H1 (cell line): ENCODE measurements at regions not wholly inside any gene's neighbourhood (a gene's known extent, or its start where the extent isn't known, plus 50 kb on each side); places are given as distances from the start of the nearest gene placed in this dataset.

Source experiments
- CTCF ChIA-PET: fragments of 300-600 bp; sonication (Branson Sonifier 250); formaldehyde crosslinking; loops from one replicate; lab custom pipeline; 2021; ENCODE audit not compliant: partially characterized antibody; lab: Charles Lee
- POLR2A ChIA-PET: fragments of 300-600 bp; sonication (Branson Sonifier 250); formaldehyde crosslinking; loops from one replicate; lab custom pipeline; 2021; ENCODE audit warnings: inconsistent platforms; ENCODE audit not compliant: partially characterized antibody; lab: Charles Lee
- DNase-seq, 2 experiments: peaks; one replicate each; pipeline versions ENCODE4 v3.0.0 to v3.0.0-alpha.2; 2010 to 2022; ENCODE audit warnings: low spot score in 2 of 2, low read depth in 1 of 2, mixed read lengths in 1 of 2
- FAIRE-seq: peaks from 2 replicates; lab custom pipeline; 2011; peaks lifted over from hg19 to GRCh38; lab: Jason Lieb, UNC
- H2AFZ ChIP-seq: 2 replicates; pipeline ENCODE4 v1.8.1; 2012; ENCODE audit warnings: low read length, inconsistent platforms
- H2AK5ac ChIP-seq: 2 replicates; pipeline ENCODE4 v1.6.1; 2013; ENCODE audit warnings: low read depth, low read length
- H2BK120ac ChIP-seq: replicated peaks from 2 replicates; pipeline ENCODE3; 2013; ENCODE audit warnings: low read depth, low read length, inconsistent platforms
- H2BK12ac ChIP-seq: 2 replicates; pipeline ENCODE4 v1.6.1; 2013; ENCODE audit warnings: low read depth, low read length
- H2BK15ac ChIP-seq: 2 replicates; pipeline ENCODE4 v1.6.1; 2013; ENCODE audit warnings: low read length
- H2BK20ac ChIP-seq: 2 replicates; pipeline ENCODE4 v1.6.1; 2013; ENCODE audit warnings: low read length
- H2BK5ac ChIP-seq: 2 replicates; pipeline ENCODE4 v1.6.1; 2013; ENCODE audit warnings: low read depth, low read length
- H3K14ac ChIP-seq: 2 replicates; pipeline ENCODE4 v1.6.1; 2013; ENCODE audit warnings: inconsistent platforms; ENCODE audit not compliant: insufficient read length
- H3K18ac ChIP-seq: 2 replicates; pipeline ENCODE4 v1.6.1; 2013; ENCODE audit warnings: low read length; ENCODE audit errors: extremely low read depth
- H3K23ac ChIP-seq: 2 replicates; pipeline ENCODE4 v1.6.1; 2013; ENCODE audit warnings: inconsistent platforms; ENCODE audit not compliant: insufficient read length
- H3K23me2 ChIP-seq: 2 replicates; pipeline ENCODE4 v1.6.1; 2013; ENCODE audit warnings: low read depth, low read length
- H3K27ac ChIP-seq: 2 replicates; pipeline ENCODE4 v1.6.1; 2011; ENCODE audit warnings: low read depth, low read length, inconsistent platforms
- H3K27me3 ChIP-seq, 4 experiments: replicated peaks in 1 of 4; 1 replicate in 1 of 4; 2 replicates in 3 of 4; pipeline versions ENCODE4 v1.6.1 to v1.8.1; 2011 to 2013; ENCODE audit warnings: low read length in 3 of 4, mild to moderate bottlenecking in 3 of 4, inconsistent platforms in 2 of 4, mixed read lengths in 2 of 4, moderate library complexity in 1 of 4; ENCODE audit not compliant: control insufficient read depth in 3 of 4, insufficient read depth in 3 of 4; ENCODE audit errors: extremely low read depth in 1 of 4
- H3K36me3 ChIP-seq, 4 experiments: 2 replicates each; pipeline versions ENCODE4 v1.6.1 to v1.8.1; 2011 to 2013; ENCODE audit warnings: mild to moderate bottlenecking in 4 of 4, low read length in 3 of 4, moderate library complexity in 2 of 4, control low read depth in 1 of 4, inconsistent platforms in 1 of 4; ENCODE audit not compliant: insufficient read depth in 4 of 4, control insufficient read depth in 2 of 4
- H3K4ac ChIP-seq: replicated peaks from 2 replicates; pipeline ENCODE3; 2013; ENCODE audit warnings: low read length, low read depth, mixed read lengths, inconsistent platforms; ENCODE audit not compliant: insufficient read length
- H3K4me1 ChIP-seq, 4 experiments: replicated peaks in 1 of 4; 1 replicate in 1 of 4; 2 replicates in 3 of 4; pipeline versions ENCODE4 v1.6.1 to v1.8.1; 2011 to 2013; ENCODE audit warnings: low read length in 3 of 4, inconsistent platforms in 2 of 4, mixed read lengths in 1 of 4; ENCODE audit not compliant: insufficient read depth in 4 of 4, control insufficient read depth in 3 of 4
- H3K4me2 ChIP-seq, 2 experiments: 2 replicates each; pipeline versions ENCODE4 v1.6.1 to v1.8.1; 2011 to 2013; ENCODE audit warnings: low read depth in 2 of 2, low read length in 2 of 2, control low read depth in 1 of 2, inconsistent platforms in 1 of 2, mild to moderate bottlenecking in 1 of 2; ENCODE audit not compliant: insufficient read depth in 1 of 2
- H3K4me3 ChIP-seq, 4 experiments: fragments of 200-600, 300-600 bp in 1 of 4; sonication (generic), shearing (Covaris generic), sonication (Bioruptor Twin) in 1 of 4; 2 replicates each; pipeline versions ENCODE4 v1.5.1 to v1.8.1; 2011 to 2016; ENCODE audit warnings: low read length in 4 of 4, low read depth in 3 of 4, control low read depth in 2 of 4, inconsistent platforms in 2 of 4, mild to moderate bottlenecking in 2 of 4, mixed read lengths in 1 of 4, moderate library complexity in 1 of 4; ENCODE audit not compliant: insufficient read depth in 2 of 4; ENCODE audit errors: extremely low read depth in 1 of 4
- H3K56ac ChIP-seq: replicated peaks from 2 replicates; pipeline ENCODE3; 2013; ENCODE audit warnings: low read depth, mild to moderate bottlenecking, mixed read lengths, low read length, inconsistent platforms; ENCODE audit not compliant: insufficient read length
- H3K79me1 ChIP-seq: 2 replicates; pipeline ENCODE4 v1.6.1; 2013; ENCODE audit warnings: low read depth, low read length, control low read depth
- H3K79me2 ChIP-seq, 2 experiments: 2 replicates each; pipeline versions ENCODE4 v1.6.1 to v1.8.1; 2012 to 2013; ENCODE audit warnings: low read length in 2 of 2, mild to moderate bottlenecking in 2 of 2, inconsistent platforms in 1 of 2; ENCODE audit not compliant: insufficient read depth in 2 of 2, control insufficient read depth in 1 of 2
- H3K9ac ChIP-seq, 4 experiments: replicated peaks in 1 of 4; 1 replicate in 1 of 4; 2 replicates in 3 of 4; pipeline versions ENCODE4 v1.6.1 to v1.8.1; 2011 to 2013; ENCODE audit warnings: low read depth in 3 of 4, low read length in 3 of 4, control low read depth in 2 of 4, mild to moderate bottlenecking in 2 of 4, moderate library complexity in 2 of 4, inconsistent platforms in 1 of 4; ENCODE audit errors: extremely low read depth in 1 of 4
- H3K9me3 ChIP-seq, 2 experiments: 2 replicates each; pipeline versions ENCODE4 v1.6.1 to v1.8.1; 2012 to 2013; ENCODE audit warnings: mild to moderate bottlenecking in 2 of 2, moderate library complexity in 2 of 2, control low read depth in 1 of 2, inconsistent platforms in 1 of 2, low read depth in 1 of 2, low read length in 1 of 2, mixed read lengths in 1 of 2; ENCODE audit not compliant: insufficient read depth in 2 of 2
- H4K20me1 ChIP-seq, 2 experiments: replicated peaks in 1 of 2; 2 replicates each; pipeline versions ENCODE3 to v1.8.1; 2011 to 2013; ENCODE audit warnings: inconsistent platforms in 2 of 2, low read length in 2 of 2, mild to moderate bottlenecking in 1 of 2; ENCODE audit not compliant: insufficient read depth in 2 of 2, control insufficient read depth in 1 of 2
- H4K5ac ChIP-seq: 2 replicates; pipeline ENCODE4 v1.6.1; 2013; ENCODE audit warnings: low read length, low read depth, mixed read lengths, inconsistent platforms; ENCODE audit not compliant: insufficient read length
- H4K8ac ChIP-seq: 2 replicates; pipeline ENCODE4 v1.8.0; 2013; ENCODE audit warnings: mild to moderate bottlenecking, moderate library complexity, low read length, inconsistent platforms; ENCODE audit not compliant: insufficient read depth; ENCODE audit errors: extremely low read depth
- H4K91ac ChIP-seq: replicated peaks from 2 replicates; pipeline ENCODE3; 2013; ENCODE audit warnings: low read length, mixed read lengths, inconsistent platforms; ENCODE audit not compliant: insufficient read length
- CBX8 ChIP-seq: fragments of 300-800, 300-1000 bp; sonication (generic); IDR thresholded peaks from 2 replicates; pipeline ENCODE4 v1.7.1; 2016; ENCODE audit warnings: low read depth, low read length, borderline replicate concordance
- CEBPB ChIP-seq: IDR thresholded peaks from 2 replicates; pipeline ENCODE4 v1.6.1; 2012; ENCODE audit warnings: low read depth, low read length
- EP300 ChIP-seq, 2 experiments: IDR thresholded peaks; 1 replicate in 1 of 2; 2 replicates in 1 of 2; pipeline ENCODE4 v1.6.1; 2011 to 2012; ENCODE audit warnings: low read depth in 2 of 2, low read length in 2 of 2, mild to moderate bottlenecking in 2 of 2, borderline replicate concordance in 1 of 2, inconsistent platforms in 1 of 2, moderate library complexity in 1 of 2
- FOSL1 ChIP-seq: IDR thresholded peaks from 2 replicates; pipeline ENCODE4 v1.6.1; 2011; ENCODE audit warnings: mild to moderate bottlenecking, low read depth, low read length, moderate library complexity; ENCODE audit not compliant: insufficient read depth
- KDM4A ChIP-seq: IDR thresholded peaks from one replicate; pipeline ENCODE4 v1.7.1; 2012; ENCODE audit warnings: low read depth, mild to moderate bottlenecking, moderate library complexity, low read length, inconsistent platforms; ENCODE audit not compliant: severe bottlenecking
- KDM5A ChIP-seq: fragments of 200-600 bp; IDR thresholded peaks from 2 replicates; pipeline ENCODE4 v1.7.1; 2012; ENCODE audit warnings: mild to moderate bottlenecking, low read length, inconsistent platforms, mixed read lengths
- MAFK ChIP-seq: IDR thresholded peaks from 2 replicates; pipeline ENCODE4 v1.6.1; 2012; ENCODE audit warnings: low read depth, mild to moderate bottlenecking, improper control_type of control experiment, low read length
- NRF1 ChIP-seq: IDR thresholded peaks from 2 replicates; pipeline ENCODE4 v1.6.1; 2011; ENCODE audit warnings: mild to moderate bottlenecking, low read depth, low read length, improper control_type of control experiment
- RBBP5 ChIP-seq: IDR thresholded peaks from 2 replicates; pipeline ENCODE4 v1.7.1; 2012; ENCODE audit warnings: low read depth, mild to moderate bottlenecking, inconsistent platforms, low read length, moderate library complexity, borderline replicate concordance
- RXRA ChIP-seq: IDR thresholded peaks from 2 replicates; pipeline ENCODE4 v1.6.1; 2011; ENCODE audit warnings: low read depth, mild to moderate bottlenecking, low read length, moderate library complexity; ENCODE audit not compliant: insufficient read depth
- SIRT6 ChIP-seq: IDR thresholded peaks from one replicate; pipeline ENCODE4 v1.7.1; 2012; ENCODE audit warnings: low read length, inconsistent platforms
- SP4 ChIP-seq: IDR thresholded peaks from 2 replicates; pipeline ENCODE4 v1.6.1; 2012; ENCODE audit warnings: low read length, inconsistent platforms
- TBP ChIP-seq: IDR thresholded peaks from 2 replicates; pipeline ENCODE4 v1.6.1; 2011; ENCODE audit warnings: low read depth, low read length, improper control_type of control experiment
- WGBS, 2 experiments: shearing (Covaris generic) in 1 of 2; methylation state at CpG; one replicate each; pipeline versions ENCODE4 v1.1.6 to v1.1.7; 2013 to 2015; ENCODE audit warnings: low lambda C conversion rate in 2 of 2, mixed read lengths in 2 of 2, inconsistent platforms in 1 of 2, low coverage in 1 of 2, missing lambda C conversion rate in 1 of 2; ENCODE audit not compliant: insufficient replicate concordance in 2 of 2, insufficient coverage in 1 of 2, insufficient read length in 1 of 2; ENCODE audit errors: extremely low coverage in 1 of 2, missing lambda C conversion rate in 1 of 2; 5-methylcytosine and 5-hydroxymethylcytosine counted together
- TF ChIP-seq, protein P1 (sequence below): IDR thresholded peaks from 2 replicates; pipeline ENCODE4 v1.6.1; 2012; ENCODE audit warnings: inconsistent platforms
- TF ChIP-seq, protein P2 (sequence below): IDR thresholded peaks from 2 replicates; pipeline ENCODE4 v1.6.1; 2011; ENCODE audit warnings: low read depth, mild to moderate bottlenecking, low read length; ENCODE audit not compliant: insufficient read depth

DNA sequence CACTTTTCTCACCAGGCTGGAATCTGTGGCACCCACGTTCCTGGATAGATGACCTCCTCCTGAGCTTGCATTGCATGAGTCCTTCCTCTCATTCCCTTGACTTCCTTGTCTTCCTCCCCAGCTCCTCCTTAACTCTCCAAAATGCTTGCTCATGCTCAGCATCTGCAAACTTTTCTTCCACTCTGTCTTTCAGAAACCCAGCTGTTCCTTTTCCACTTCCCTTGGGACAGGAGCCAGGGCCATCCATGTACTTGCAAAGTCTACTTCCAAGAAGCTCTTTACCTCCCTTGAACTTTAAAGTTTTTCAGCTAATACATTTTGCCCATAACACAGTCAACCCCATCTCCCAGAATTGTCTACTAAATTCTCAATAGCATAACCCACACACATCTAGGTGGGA lies 861.7 kb downstream of the QKI start:
- Histone ChIP-seq H3K79me1 (no peaks in the 10 kb centered on the region), H4K8ac (no peak overlapping the region), H3K4me3 (no peak overlapping the region), H4K20me1 (no peaks in the 10 kb centered on the region), H3K18ac (no peak overlapping the region), H2BK15ac (no peak overlapping the region), H3K27ac (no peak overlapping the region), H3K14ac (no peak overlapping the region), H3K79me2 (no peaks in the 10 kb centered on the region), H3K4me2 (no peak overlapping the region), H2AK5ac (no peak overlapping the region), H3K36me3 (no peaks in the 10 kb centered on the region), H2BK20ac (no peak overlapping the region), H4K5ac (no peak overlapping the region), H2BK120ac (no peak overlapping the region), H2BK12ac (no peak overlapping the region), H3K23ac (no peak overlapping the region), H3K56ac (no peak overlapping the region), H3K9me3 (peaks cover 10 to 12% of the 10 kb centered on the region in 2 experiments), H4K91ac (no peak overlapping the region), H2BK5ac (no peak overlapping the region), H3K23me2 (no peaks in the 10 kb centered on the region), H3K4ac (no peak overlapping the region), H3K9ac (no peak overlapping the region), H3K4me1 (no peaks in the 10 kb centered on the region), H2AFZ (no peak overlapping the region), H3K27me3 (no peaks in the 10 kb centered on the region)
- 68% methylated on average over 1 of the region's 1 CpG; no CpG with 5 or more reads in 1 of the 2 experiments for WGBS, 2 experiments
- POLR2A ChIA-PET: no interaction called here
- CTCF ChIA-PET: no interaction called here
- DNase-seq (no peak), FAIRE-seq (no peak)
- TF ChIP-seq KDM4A (no peak), SP4 (no peak), MAFK (no peak), SIRT6 (no peak), NRF1 (no peak), RBBP5 (no peak), CEBPB (no peak), EP300 (IDR thresholded peaks at IDR 0.05; ENCODE audit: borderline replicate concordance in 1 of 2, low read depth in 2 of 2, low read length in 2 of 2) (no peak), RXRA (no peak), KDM5A (no peak), CBX8 (no peak), FOSL1 (no peak), TBP (no peak)
- TF ChIP-seq, protein P1, sequence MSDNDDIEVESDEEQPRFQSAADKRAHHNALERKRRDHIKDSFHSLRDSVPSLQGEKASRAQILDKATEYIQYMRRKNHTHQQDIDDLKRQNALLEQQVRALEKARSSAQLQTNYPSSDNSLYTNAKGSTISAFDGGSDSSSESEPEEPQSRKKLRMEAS: no peak
- TF ChIP-seq, protein P2, sequence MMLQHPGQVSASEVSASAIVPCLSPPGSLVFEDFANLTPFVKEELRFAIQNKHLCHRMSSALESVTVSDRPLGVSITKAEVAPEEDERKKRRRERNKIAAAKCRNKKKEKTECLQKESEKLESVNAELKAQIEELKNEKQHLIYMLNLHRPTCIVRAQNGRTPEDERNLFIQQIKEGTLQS: no peak
